IMR-90 (cell line): ENCODE measurements at regions not wholly inside any gene's neighbourhood (a gene's known extent, or its start where the extent isn't known, plus 50 kb on each side); places are given as distances from the start of the nearest gene placed in this dataset.

Experiments used
- ATAC-seq: fragments of 200-7000 bp; cut with Tn5 transposase; 2 replicates; pipeline ENCODE4 v1.9.1; 2020; ENCODE audit warnings: low read depth, mild to moderate bottlenecking, moderate library complexity
- BruUV-seq: library from RNA; stranded (reverse); fragments of 400-500 nt; replicated peaks from 2 replicates; lab custom pipeline; 2021; lab: Mats Ljungman, UMichigan
- CTCF ChIA-PET: fragments of 300-600 bp; formaldehyde crosslinking; extraction: SDS; loops from one replicate; lab custom pipeline; 2021; ENCODE audit warnings: antibody characterized with exemption; lab: Yijun Ruan, JAX
- POLR2A ChIA-PET: fragments of 300-600 bp; sonication (Branson Sonifier 250); formaldehyde crosslinking; loops from one replicate; lab custom pipeline; 2022; ENCODE audit warnings: antibody characterized with exemption; ENCODE audit not compliant: unreplicated experiment; lab: Charles Lee
- DNase-seq: peaks from one replicate; pipeline ENCODE4 v3.0.0; 2013
- H2AFZ ChIP-seq: replicated peaks from 2 replicates; pipeline ENCODE3; 2013; ENCODE audit warnings: low read length, mild to moderate bottlenecking; ENCODE audit not compliant: poor library complexity
- H2AK5ac ChIP-seq: 2 replicates; pipeline ENCODE4 v1.6.1; 2013; ENCODE audit warnings: low read depth, low read length, inconsistent platforms
- H2AK9ac ChIP-seq: replicated peaks from 2 replicates; pipeline ENCODE3; 2013; ENCODE audit warnings: mild to moderate bottlenecking, low read depth, low read length, moderate library complexity; ENCODE audit not compliant: poor library complexity
- H2BK120ac ChIP-seq: 2 replicates; pipeline ENCODE4 v1.6.1; 2013; ENCODE audit warnings: low read depth, low read length, inconsistent platforms
- H2BK15ac ChIP-seq: 3 replicates; pipeline ENCODE4 v1.6.1; 2013; ENCODE audit warnings: low read depth, low read length, inconsistent platforms
- H2BK20ac ChIP-seq: 2 replicates; pipeline ENCODE4 v1.6.1; 2013; ENCODE audit warnings: low read depth, mild to moderate bottlenecking, inconsistent platforms, low read length, moderate library complexity
- H2BK5ac ChIP-seq: 2 replicates; pipeline ENCODE4 v1.6.1; 2013; ENCODE audit warnings: mild to moderate bottlenecking, low read depth, low read length, inconsistent platforms; ENCODE audit not compliant: poor library complexity, severe bottlenecking
- H3K14ac ChIP-seq: replicated peaks from 2 replicates; pipeline ENCODE4 v1.6.1; 2013; ENCODE audit warnings: low read depth, low read length, inconsistent platforms
- H3K18ac ChIP-seq: 2 replicates; pipeline ENCODE4 v1.6.1; 2013; ENCODE audit warnings: low read depth, low read length, control low read depth
- H3K23ac ChIP-seq: 2 replicates; pipeline ENCODE4 v1.6.1; 2013; ENCODE audit warnings: low read depth, low read length, inconsistent platforms
- H3K27ac ChIP-seq: 2 replicates; pipeline ENCODE4 v1.5.1; 2013; ENCODE audit warnings: mild to moderate bottlenecking, control low read depth, low read length; ENCODE audit not compliant: insufficient read depth
- H3K27me3 ChIP-seq: 2 replicates; pipeline ENCODE4 v1.6.1; 2013; ENCODE audit warnings: low read length; ENCODE audit not compliant: control insufficient read depth, insufficient read depth
- H3K36me3 ChIP-seq: 2 replicates; pipeline ENCODE4 v1.6.1; 2013; ENCODE audit warnings: low read length, mixed read lengths; ENCODE audit not compliant: control insufficient read depth, insufficient read depth
- H3K4ac ChIP-seq: 2 replicates; pipeline ENCODE4 v1.6.1; 2013; ENCODE audit warnings: low read depth, low read length, inconsistent platforms
- H3K4me1 ChIP-seq: 2 replicates; pipeline ENCODE4 v1.6.1; 2013; ENCODE audit warnings: low read length, mixed read lengths; ENCODE audit not compliant: control insufficient read depth, insufficient read depth
- H3K4me2 ChIP-seq: 2 replicates; pipeline ENCODE4 v1.6.1; 2013; ENCODE audit warnings: low read depth, mild to moderate bottlenecking, control low read depth, low read length, moderate library complexity
- H3K4me3 ChIP-seq: 2 replicates; pipeline ENCODE4 v1.5.1; 2013; ENCODE audit warnings: low read depth, mild to moderate bottlenecking, control low read depth, low read length, moderate library complexity; ENCODE audit not compliant: insufficient read depth
- H3K56ac ChIP-seq: 2 replicates; pipeline ENCODE4 v1.6.1; 2013; ENCODE audit warnings: low read length, inconsistent platforms; ENCODE audit not compliant: insufficient read depth; ENCODE audit errors: extremely low read depth
- H3K79me1 ChIP-seq, 2 experiments: 2 replicates each; pipeline ENCODE4 v1.6.1; 2013; ENCODE audit warnings: low read length in 2 of 2, inconsistent platforms in 1 of 2, low read depth in 1 of 2
- H3K9ac ChIP-seq: 2 replicates; pipeline ENCODE4 v1.6.1; 2013; ENCODE audit warnings: low read depth, low read length, control low read depth
- H3K9me1 ChIP-seq: 2 replicates; pipeline ENCODE4 v1.6.1; 2013; ENCODE audit warnings: low read length, inconsistent platforms; ENCODE audit not compliant: insufficient read depth
- H3K9me3 ChIP-seq: 2 replicates; pipeline ENCODE4 v1.6.1; 2013; ENCODE audit warnings: low read length; ENCODE audit not compliant: control insufficient read depth, insufficient read depth
- H4K20me1 ChIP-seq: 2 replicates; pipeline ENCODE4 v1.6.1; 2013; ENCODE audit warnings: low read length, inconsistent platforms; ENCODE audit not compliant: insufficient read depth
- H4K5ac ChIP-seq: 2 replicates; pipeline ENCODE4 v1.6.1; 2013; ENCODE audit warnings: mild to moderate bottlenecking, low read depth, low read length, control low read depth
- H4K8ac ChIP-seq, 2 experiments: 2 replicates each; pipeline ENCODE4 v1.6.1; 2013; ENCODE audit warnings: low read depth in 2 of 2, low read length in 2 of 2, control low read depth in 1 of 2, inconsistent platforms in 1 of 2
- H4K91ac ChIP-seq: 2 replicates; pipeline ENCODE4 v1.6.1; 2013; ENCODE audit warnings: low read depth, low read length, inconsistent platforms; ENCODE audit not compliant: insufficient read depth
- BHLHE40 ChIP-seq: fragments of 150-350 bp; IDR thresholded peaks from 2 replicates; pipeline ENCODE4 v1.6.1; 2016; ENCODE audit warnings: mild to moderate bottlenecking, low read depth, low read length
- CHD1 ChIP-seq: IDR thresholded peaks from 2 replicates; pipeline ENCODE4 v1.6.1; 2012; ENCODE audit warnings: low read depth, low read length, improper control_type of control experiment
- CTCF ChIP-seq: conservative IDR thresholded peaks from 2 replicates; pipeline ENCODE4 v1.5.1; 2012; ENCODE audit warnings: mild to moderate bottlenecking, low read depth, low read length, improper control_type of control experiment
- MAFK ChIP-seq: IDR thresholded peaks from 2 replicates; pipeline ENCODE4 v1.6.1; 2012; ENCODE audit warnings: low read depth, low read length, improper control_type of control experiment
- MAZ ChIP-seq: IDR thresholded peaks from 2 replicates; pipeline ENCODE4 v1.6.1; 2012; ENCODE audit warnings: low read depth, mild to moderate bottlenecking, low read length, improper control_type of control experiment, moderate library complexity, borderline replicate concordance
- MXI1 ChIP-seq: IDR thresholded peaks from 2 replicates; pipeline ENCODE4 v1.6.1; 2012; ENCODE audit warnings: low read depth, mild to moderate bottlenecking, low read length, moderate library complexity, borderline replicate concordance
- NFE2L2 ChIP-seq: fragments of 150-350 bp; IDR thresholded peaks from 2 replicates; pipeline ENCODE4 v1.6.1; 2016; ENCODE audit warnings: low read depth, mild to moderate bottlenecking, low read length
- RAD21 ChIP-seq: IDR thresholded peaks from 2 replicates; pipeline ENCODE4 v1.6.1; 2012; ENCODE audit warnings: low read length, improper control_type of control experiment
- RFX5 ChIP-seq: IDR thresholded peaks from 2 replicates; pipeline ENCODE4 v1.8.0; 2012; ENCODE audit warnings: low read depth, mild to moderate bottlenecking, low read length, moderate library complexity
- SMC3 ChIP-seq: fragments of 150-350 bp; IDR thresholded peaks from 2 replicates; pipeline ENCODE4 v1.6.1; 2016; ENCODE audit warnings: low read depth, mild to moderate bottlenecking, antibody characterized with exemption, low read length, moderate library complexity
- WGBS, 2 experiments: methylation state at CpG; one replicate each; pipeline versions ENCODE4 v1.1.5 to v1.1.7; 2013; ENCODE audit warnings: missing lambda C conversion rate in 2 of 2; ENCODE audit not compliant: insufficient read length in 1 of 2; ENCODE audit errors: extremely low coverage in 2 of 2; 5-methylcytosine and 5-hydroxymethylcytosine counted together
- dilution Hi-C: fragments of 300-500 bp; cut with HindIII; formaldehyde crosslinking; loops from one replicate; pipeline ENCODE4 v1.14.3; 2018; ENCODE audit warnings: low sequenced_read_pairs; ENCODE audit not compliant: unreplicated experiment
- in situ Hi-C: fragments of 300-500 bp; cut with MboI; formaldehyde crosslinking; loops from 3 replicates; pipeline ENCODE4 v1.14.3; 2019; ENCODE audit warnings: low sequenced_read_pairs, inconsistent platforms, mixed read lengths
- intact Hi-C: fragments of 100-400 bp; cut with micrococcal nuclease; formaldehyde crosslinking; loops from 2 replicates; pipeline ENCODE4 v1.10.0; 2022

DNA sequence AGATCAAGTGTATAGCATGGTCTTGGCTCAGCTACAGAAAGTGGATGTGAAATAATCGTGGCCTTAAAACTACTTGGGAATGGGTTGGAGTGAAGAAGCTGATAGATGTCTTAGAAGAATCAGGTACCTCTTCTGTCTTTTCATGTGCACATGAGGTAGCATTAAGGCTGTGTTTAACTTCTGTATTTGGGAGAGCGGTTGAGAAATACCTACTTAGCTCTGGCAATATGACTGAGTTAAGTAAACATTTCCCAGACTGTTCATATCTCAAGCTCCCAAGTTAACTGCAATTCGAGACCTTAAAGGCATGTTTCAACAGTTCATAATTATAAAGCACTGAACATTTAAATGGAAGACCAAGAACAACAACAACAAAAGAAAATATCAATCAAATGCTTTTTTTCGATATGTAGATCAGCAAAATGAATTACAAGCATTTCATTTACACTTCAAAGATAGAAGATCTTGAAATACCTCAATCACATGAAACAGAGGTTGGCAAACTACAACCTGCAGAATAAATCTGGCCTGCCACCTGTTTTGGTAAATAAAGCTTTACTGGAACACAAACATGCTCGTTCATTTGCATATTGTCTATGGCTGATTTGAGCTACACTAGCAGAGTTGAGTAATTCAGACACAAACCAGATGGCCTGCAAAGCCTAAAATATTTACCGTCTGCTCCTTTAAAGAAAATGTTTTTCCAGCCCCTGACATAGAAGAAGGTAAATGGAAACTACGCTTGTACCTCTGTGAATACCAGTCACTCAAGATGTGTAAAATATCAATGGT, 337.1 kb upstream of the GLI3 start:
- Histone ChIP-seq H4K91ac (no peak overlapping the region), H4K20me1 (no peaks in the 10 kb centered on the region), H4K5ac (no peak overlapping the region), H2BK20ac (no peak overlapping the region), H3K4ac (no peak overlapping the region), H2AK9ac (no peak overlapping the region), H3K36me3 (no peaks in the 10 kb centered on the region), H2BK15ac (no peak overlapping the region), H3K56ac (no peak overlapping the region), H2AK5ac (no peak overlapping the region), H3K27me3 (peaks cover 5% of the 10 kb centered on the region), H3K9me3 (0 out of 2 replicates have a peak, but pooled peaks cover 3% of the 10 kb centered on the region), H4K8ac (no peak overlapping the region), H2AFZ (no peak overlapping the region), H3K23ac (no peak overlapping the region), H3K9me1 (no peaks in the 10 kb centered on the region), H3K18ac (no peak overlapping the region), H3K4me2 (no peak overlapping the region), H3K27ac (no peak overlapping the region), H3K9ac (no peak overlapping the region), H2BK120ac (no peak overlapping the region), H3K14ac (no peak overlapping the region), H3K79me1 (no peaks in the 10 kb centered on the region), H2BK5ac (no peak overlapping the region), H3K4me3 (no peak overlapping the region), H3K4me1 (no peaks in the 10 kb centered on the region)
- in situ Hi-C loops (no loop called here), intact Hi-C loops (loop anchor here (5.0 kb wide), 1 partner anchor 597 kb away; no protein-coding TSS in a partner anchor), dilution Hi-C loops (no loop called here)
- no TSS peak for BruUV-seq
- ATAC-seq, result peak; percentile 35; the same call in 1 of the 2 replicates
- POLR2A ChIA-PET, result no interaction called here
- WGBS, 2 experiments, result no CpG with 5 or more reads among the region's 7 CpGs
- DNase-seq, result peak; percentile 4
- no peak for TF ChIP-seq MXI1
- TF ChIP-seq SMC3, result no peak
- TF ChIP-seq RFX5, result no peak
- no peak for TF ChIP-seq CTCF
- TF ChIP-seq MAZ, result no peak
- TF ChIP-seq NFE2L2, result no peak
- no peak for TF ChIP-seq RAD21
- TF ChIP-seq CHD1, result no peak
- no peak for TF ChIP-seq MAFK
- TF ChIP-seq BHLHE40, result no peak
- CTCF ChIA-PET, result no interaction called here
